ENCODE measurements at regions not wholly inside any gene's neighbourhood (a gene's known extent, or its start where the extent isn't known, plus 50 kb on each side); places are given as distances from the start of the nearest gene placed in this dataset.

GRCh38 chr2:212854771-212855170, 296.6 kb downstream of the IKZF2 start:
- TF ChIP-seq EZH2phosphoT487 (IDR thresholded peaks at IDR 0.05; ENCODE audit: insufficient read depth, low read depth) (no peak), EZH2 (IDR thresholded peaks at IDR 0.05; ENCODE audit: insufficient read depth, poor library complexity, severe bottlenecking) (no peak)
